ENCODE measurements at regions not wholly inside any gene's neighbourhood (a gene's known extent, or its start where the extent isn't known, plus 50 kb on each side); places are given as distances from the start of the nearest gene placed in this dataset.

GRCh38 chrX:10855845-10856244 is 235.5 kb upstream of the MID1 start:
- no peak overlapping the region for H2AFZ ChIP-seq (ENCODE audit: low read depth, low read length)
- Mint-ChIP-seq H3K4me3 (ENCODE audit: unreplicated experiment) (no peak overlapping the region), H3K4me1 (ENCODE audit: low read depth, unreplicated experiment) (no peaks in the 10 kb centered on the region), H3K27ac (ENCODE audit: unreplicated experiment) (no peak overlapping the region), H3K9me3 (ENCODE audit: unreplicated experiment) (no peaks in the 10 kb centered on the region), H3K27me3 (ENCODE audit: low read depth, unreplicated experiment) (no peaks in the 10 kb centered on the region), H3K36me3 (ENCODE audit: low read depth, unreplicated experiment) (no peaks in the 10 kb centered on the region)
- no peaks in the 10 kb centered on the region for H3K4me1 ChIP-seq (ENCODE audit: insufficient read depth, low read length)
- no peaks in the 10 kb centered on the region for H3K27me3 ChIP-seq (ENCODE audit: insufficient read depth, low read length)
- H3K4me3 ChIP-seq (ENCODE audit: insufficient read depth, low read depth, low read length), result no peak overlapping the region
- DNase-seq (ENCODE audit: low read depth), result no peak
- no peak overlapping the region for H3K27ac ChIP-seq (ENCODE audit: low read depth, low read length)
- no peaks in the 10 kb centered on the region for H3K79me2 ChIP-seq (ENCODE audit: insufficient read depth, low read length)
- no peaks in the 10 kb centered on the region for H3K36me3 ChIP-seq (ENCODE audit: insufficient read depth, low read length)
- H3K9ac ChIP-seq (ENCODE audit: low read length), result no peak overlapping the region
- no peaks in the 10 kb centered on the region for H4K20me1 ChIP-seq (ENCODE audit: insufficient read depth, low read length)
- no peaks in the 10 kb centered on the region for H3K9me3 ChIP-seq (ENCODE audit: insufficient read depth, low read depth, low read length)
- no peak for TF ChIP-seq CTCF (IDR thresholded peaks at IDR 0.05; ENCODE audit: insufficient read depth, low read depth, low read length)
- TF ChIP-seq EZH2 (IDR thresholded peaks at IDR 0.05; ENCODE audit: insufficient read depth, low read length), result no peak
- no peak overlapping the region for H3K4me2 ChIP-seq (ENCODE audit: low read length)
- FAIRE-seq, result no peak

GRCh38 chrX:10856797-10857196 is 236.4 kb upstream of the MID1 start:
- Mint-ChIP-seq H3K27me3 (ENCODE audit: low read depth, unreplicated experiment) (no peaks in the 10 kb centered on the region), H3K36me3 (ENCODE audit: low read depth, unreplicated experiment) (no peaks in the 10 kb centered on the region), H3K4me3 (ENCODE audit: unreplicated experiment) (no peak overlapping the region), H3K4me1 (ENCODE audit: low read depth, unreplicated experiment) (no peaks in the 10 kb centered on the region), H3K9me3 (ENCODE audit: unreplicated experiment) (no peaks in the 10 kb centered on the region), H3K27ac (ENCODE audit: unreplicated experiment) (no peak overlapping the region)
- no peaks in the 10 kb centered on the region for H3K27me3 ChIP-seq (ENCODE audit: insufficient read depth, low read length)
- H3K36me3 ChIP-seq (ENCODE audit: insufficient read depth, low read length), result no peaks in the 10 kb centered on the region
- no peak overlapping the region for H2AFZ ChIP-seq (ENCODE audit: low read depth, low read length)
- H3K9ac ChIP-seq (ENCODE audit: low read length), result no peak overlapping the region
- no peak overlapping the region for H3K4me2 ChIP-seq (ENCODE audit: low read length)
- H3K4me1 ChIP-seq (ENCODE audit: insufficient read depth, low read length), result no peaks in the 10 kb centered on the region
- DNase-seq (ENCODE audit: low read depth) (no peak), FAIRE-seq (no peak)
- no peak overlapping the region for H3K27ac ChIP-seq (ENCODE audit: low read depth, low read length)
- H3K4me3 ChIP-seq (ENCODE audit: insufficient read depth, low read depth, low read length), result no peak overlapping the region
- no peaks in the 10 kb centered on the region for H4K20me1 ChIP-seq (ENCODE audit: insufficient read depth, low read length)
- TF ChIP-seq CTCF (IDR thresholded peaks at IDR 0.05; ENCODE audit: insufficient read depth, low read depth, low read length) (no peak), EZH2 (IDR thresholded peaks at IDR 0.05; ENCODE audit: insufficient read depth, low read length) (no peak)
- no peaks in the 10 kb centered on the region for H3K79me2 ChIP-seq (ENCODE audit: insufficient read depth, low read length)
- H3K9me3 ChIP-seq (ENCODE audit: insufficient read depth, low read depth, low read length), result no peaks in the 10 kb centered on the region

- no peaks in the 10 kb centered on the region for H4K20me1 ChIP-seq (ENCODE audit: insufficient read depth, low read length)
- H3K36me3 ChIP-seq (ENCODE audit: insufficient read depth, low read length), result no peaks in the 10 kb centered on the region
- no peaks in the 10 kb centered on the region for H3K4me1 Mint-ChIP-seq (ENCODE audit: low read depth, unreplicated experiment)
- H3K36me3 Mint-ChIP-seq (ENCODE audit: low read depth, unreplicated experiment), result no peaks in the 10 kb centered on the region
- DNase-seq (ENCODE audit: low read depth) (no peak), FAIRE-seq (no peak)
- no peak for TF ChIP-seq CTCF (IDR thresholded peaks at IDR 0.05; ENCODE audit: insufficient read depth, low read depth, low read length)
- TF ChIP-seq EZH2 (IDR thresholded peaks at IDR 0.05; ENCODE audit: insufficient read depth, low read length), result no peak
- H3K27ac ChIP-seq (ENCODE audit: low read depth, low read length), result no peak overlapping the region
- no peak overlapping the region for H3K4me3 ChIP-seq (ENCODE audit: insufficient read depth, low read depth, low read length)
- H3K79me2 ChIP-seq (ENCODE audit: insufficient read depth, low read length), result no peaks in the 10 kb centered on the region
- H3K4me1 ChIP-seq (ENCODE audit: insufficient read depth, low read length), result no peaks in the 10 kb centered on the region
- H3K27me3 Mint-ChIP-seq (ENCODE audit: low read depth, unreplicated experiment), result no peaks in the 10 kb centered on the region
- no peak overlapping the region for H3K4me2 ChIP-seq (ENCODE audit: low read length)
- H3K27ac Mint-ChIP-seq (ENCODE audit: unreplicated experiment), result no peak overlapping the region
- no peak overlapping the region for H2AFZ ChIP-seq (ENCODE audit: low read depth, low read length)
- no peak overlapping the region for H3K9ac ChIP-seq (ENCODE audit: low read length)
- H3K9me3 ChIP-seq (ENCODE audit: insufficient read depth, low read depth, low read length), result no peaks in the 10 kb centered on the region
- H3K9me3 Mint-ChIP-seq (ENCODE audit: unreplicated experiment), result no peaks in the 10 kb centered on the region
- H3K4me3 Mint-ChIP-seq (ENCODE audit: unreplicated experiment), result no peak overlapping the region
- no peaks in the 10 kb centered on the region for H3K27me3 ChIP-seq (ENCODE audit: insufficient read depth, low read length)
These were observed 239.0 kb upstream of the MID1 start for GRCh38 chrX:10859353-10859752.

Measured in astrocyte (in vitro differentiated cells and primary cell).